Colonic mucosa (tissue), 4 donors: ENCODE measurements at regions not wholly inside any gene's neighbourhood (a gene's known extent, or its start where the extent isn't known, plus 50 kb on each side); places are given as distances from the start of the nearest gene placed in this dataset.

Source experiments
- DNase-seq: peaks from one replicate; pipeline ENCODE4 v3.0.0-alpha.2; 2020
- H3K27ac ChIP-seq: fragments of 200-600 bp; one replicate; pipeline ENCODE4 v1.8.0; 2021
- H3K27me3 ChIP-seq: fragments of 200-600 bp; one replicate; pipeline ENCODE4 v1.8.0; 2021
- H3K36me3 ChIP-seq: fragments of 200-600 bp; one replicate; pipeline ENCODE4 v1.8.0; 2021
- H3K4me1 ChIP-seq: fragments of 200-600 bp; one replicate; pipeline ENCODE4 v1.8.0; 2021; ENCODE audit warnings: mild to moderate bottlenecking
- H3K4me3 ChIP-seq: fragments of 200-600 bp; one replicate; pipeline ENCODE4 v1.8.0; 2021
- H3K9ac ChIP-seq, 2 donors: one replicate each; pipeline ENCODE4 v1.7.0; 2013; ENCODE audit warnings: control low read depth in 2 of 2, low read depth in 2 of 2, low read length in 2 of 2
- H3K9me3 ChIP-seq: fragments of 200-600 bp; one replicate; pipeline ENCODE4 v1.8.0; 2021
- intact Hi-C: fragments of 100-400 bp; cut with DNase I; formaldehyde crosslinking; loops from one replicate; pipeline ENCODE4 v1.14.1; 2022
- TF ChIP-seq, protein P1 (sequence below): fragments of 200-600 bp; IDR thresholded peaks from one replicate; pipeline ENCODE4 v1.8.0; 2022; ENCODE audit warnings: antibody characterized with exemption, mild to moderate bottlenecking
- donor health status: healthy.
- donor health status: DM: no; HTN: no; CAD: no.
- donor health status: DM: no; HTN: no; CAD: no.

DNA sequence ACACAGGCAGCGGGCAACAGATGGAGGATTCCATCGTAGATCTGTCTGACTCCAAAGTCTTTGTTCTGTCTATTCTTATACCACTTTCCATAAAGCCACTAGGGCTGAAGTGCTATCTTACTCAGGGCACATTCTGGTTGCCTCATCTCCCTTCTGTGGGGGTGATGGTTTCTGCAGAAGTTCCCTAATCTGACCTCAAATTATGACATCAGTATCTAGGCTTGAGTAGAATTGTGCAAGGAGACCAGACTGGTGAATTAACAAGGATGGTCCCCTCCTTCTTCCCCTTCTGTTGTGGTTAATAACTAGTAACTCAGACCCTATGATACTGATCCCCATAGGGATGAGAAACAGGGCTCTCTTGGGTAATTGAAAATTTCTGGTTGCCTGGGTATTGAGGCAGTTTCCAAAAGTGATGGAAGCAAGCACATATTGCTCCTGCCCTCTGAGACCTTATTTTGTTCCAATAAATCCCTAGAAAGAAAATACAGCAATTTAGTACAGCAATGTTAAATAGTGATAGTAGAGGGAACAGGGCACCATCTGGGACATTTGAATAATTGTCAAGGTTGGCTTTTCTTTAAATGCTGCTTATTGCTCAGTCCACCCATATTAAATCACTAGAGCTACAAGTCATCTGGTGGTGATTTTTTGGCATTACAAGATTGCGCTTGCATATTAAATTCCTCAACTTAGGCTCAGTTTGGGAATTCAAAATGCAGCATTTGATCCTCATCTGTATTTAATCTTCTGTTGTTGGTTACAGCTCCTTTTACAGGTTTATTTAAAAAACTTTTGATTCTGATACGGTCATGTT is 57.3 kb upstream of the AP1S2 start:
- Histone ChIP-seq H3K27ac (no peak overlapping the region), H3K27me3 (no peaks in the 10 kb centered on the region), H3K9ac (no peak overlapping the region), H3K4me3 (no peak overlapping the region), H3K9me3 (no peaks in the 10 kb centered on the region), H3K36me3 (no peaks in the 10 kb centered on the region), H3K4me1 (no peaks in the 10 kb centered on the region)
- intact Hi-C loops = no loop called here
- TF ChIP-seq, protein P1, sequence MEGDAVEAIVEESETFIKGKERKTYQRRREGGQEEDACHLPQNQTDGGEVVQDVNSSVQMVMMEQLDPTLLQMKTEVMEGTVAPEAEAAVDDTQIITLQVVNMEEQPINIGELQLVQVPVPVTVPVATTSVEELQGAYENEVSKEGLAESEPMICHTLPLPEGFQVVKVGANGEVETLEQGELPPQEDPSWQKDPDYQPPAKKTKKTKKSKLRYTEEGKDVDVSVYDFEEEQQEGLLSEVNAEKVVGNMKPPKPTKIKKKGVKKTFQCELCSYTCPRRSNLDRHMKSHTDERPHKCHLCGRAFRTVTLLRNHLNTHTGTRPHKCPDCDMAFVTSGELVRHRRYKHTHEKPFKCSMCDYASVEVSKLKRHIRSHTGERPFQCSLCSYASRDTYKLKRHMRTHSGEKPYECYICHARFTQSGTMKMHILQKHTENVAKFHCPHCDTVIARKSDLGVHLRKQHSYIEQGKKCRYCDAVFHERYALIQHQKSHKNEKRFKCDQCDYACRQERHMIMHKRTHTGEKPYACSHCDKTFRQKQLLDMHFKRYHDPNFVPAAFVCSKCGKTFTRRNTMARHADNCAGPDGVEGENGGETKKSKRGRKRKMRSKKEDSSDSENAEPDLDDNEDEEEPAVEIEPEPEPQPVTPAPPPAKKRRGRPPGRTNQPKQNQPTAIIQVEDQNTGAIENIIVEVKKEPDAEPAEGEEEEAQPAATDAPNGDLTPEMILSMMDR = no peak
- DNase-seq = no peak

DNA sequence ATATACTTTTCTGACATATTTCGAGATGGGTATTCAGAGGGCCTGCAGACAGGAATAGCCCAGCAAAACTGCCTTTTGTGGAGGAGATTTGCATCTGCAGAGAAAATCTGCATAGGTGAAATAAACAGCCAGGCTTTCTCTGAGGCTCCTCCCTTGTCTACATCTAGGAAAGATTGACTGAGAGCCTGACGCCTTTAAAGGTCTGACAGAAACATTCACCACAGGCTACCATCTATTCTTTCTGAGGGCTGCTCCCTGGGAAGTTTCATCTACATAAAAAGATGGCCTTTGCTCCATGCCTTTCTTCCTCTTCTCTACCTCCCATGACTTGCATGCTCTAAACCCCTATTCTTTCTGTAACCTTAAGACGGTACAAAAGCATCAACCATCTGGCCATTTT is 55.0 kb upstream of the AP1S2 start:
- Histone ChIP-seq H3K27me3 (no peaks in the 10 kb centered on the region), H3K9me3 (no peaks in the 10 kb centered on the region), H3K36me3 (no peaks in the 10 kb centered on the region), H3K4me3 (no peak overlapping the region), H3K9ac (no peak overlapping the region), H3K27ac (no peak overlapping the region), H3K4me1 (no peaks in the 10 kb centered on the region)
- TF ChIP-seq, protein P1 = no peak
- intact Hi-C loops = no loop called here
- no peak for DNase-seq

DNA sequence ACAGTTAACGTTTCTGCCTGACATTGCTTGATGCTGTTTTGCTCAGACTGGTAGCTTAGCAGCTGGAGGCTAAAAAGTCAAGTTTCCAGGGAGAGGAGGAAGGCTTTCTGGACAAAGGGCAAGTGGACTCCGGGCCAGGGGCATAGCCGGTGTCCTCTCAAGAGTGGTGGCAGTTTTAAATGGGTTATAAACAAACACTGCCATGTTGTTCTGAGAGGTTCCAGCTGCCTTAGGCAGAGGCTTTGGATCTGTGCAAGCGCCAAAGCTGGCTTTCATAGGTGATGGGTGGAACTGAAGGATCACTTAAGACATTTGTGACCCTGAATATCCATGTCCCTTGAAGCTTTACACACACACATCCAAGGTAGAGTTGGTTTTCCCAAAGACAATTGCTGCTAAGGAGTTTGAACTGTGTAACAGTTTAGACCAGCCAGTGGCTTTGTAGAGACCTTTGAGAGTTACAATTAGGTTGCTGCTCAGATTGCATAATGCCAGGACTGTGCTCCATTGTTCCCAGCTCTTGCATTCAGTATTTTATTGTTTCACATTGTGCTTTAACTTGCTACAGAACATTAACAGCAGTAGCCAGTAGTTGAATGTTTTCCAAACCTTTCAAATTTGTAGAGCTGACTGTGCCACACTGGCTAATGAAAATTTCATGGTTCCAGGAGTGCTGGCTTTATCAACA is 54.1 kb upstream of the AP1S2 start:
- H3K9me3 ChIP-seq = no peaks in the 10 kb centered on the region
- H3K4me1 ChIP-seq = no peaks in the 10 kb centered on the region
- TF ChIP-seq, protein P1 = no peak
- no peak overlapping the region for H3K9ac ChIP-seq
- no peak overlapping the region for H3K27ac ChIP-seq
- H3K36me3 ChIP-seq = no peaks in the 10 kb centered on the region
- intact Hi-C loops = no loop called here
- no peak for DNase-seq
- H3K4me3 ChIP-seq = no peak overlapping the region
- H3K27me3 ChIP-seq = no peaks in the 10 kb centered on the region

DNA sequence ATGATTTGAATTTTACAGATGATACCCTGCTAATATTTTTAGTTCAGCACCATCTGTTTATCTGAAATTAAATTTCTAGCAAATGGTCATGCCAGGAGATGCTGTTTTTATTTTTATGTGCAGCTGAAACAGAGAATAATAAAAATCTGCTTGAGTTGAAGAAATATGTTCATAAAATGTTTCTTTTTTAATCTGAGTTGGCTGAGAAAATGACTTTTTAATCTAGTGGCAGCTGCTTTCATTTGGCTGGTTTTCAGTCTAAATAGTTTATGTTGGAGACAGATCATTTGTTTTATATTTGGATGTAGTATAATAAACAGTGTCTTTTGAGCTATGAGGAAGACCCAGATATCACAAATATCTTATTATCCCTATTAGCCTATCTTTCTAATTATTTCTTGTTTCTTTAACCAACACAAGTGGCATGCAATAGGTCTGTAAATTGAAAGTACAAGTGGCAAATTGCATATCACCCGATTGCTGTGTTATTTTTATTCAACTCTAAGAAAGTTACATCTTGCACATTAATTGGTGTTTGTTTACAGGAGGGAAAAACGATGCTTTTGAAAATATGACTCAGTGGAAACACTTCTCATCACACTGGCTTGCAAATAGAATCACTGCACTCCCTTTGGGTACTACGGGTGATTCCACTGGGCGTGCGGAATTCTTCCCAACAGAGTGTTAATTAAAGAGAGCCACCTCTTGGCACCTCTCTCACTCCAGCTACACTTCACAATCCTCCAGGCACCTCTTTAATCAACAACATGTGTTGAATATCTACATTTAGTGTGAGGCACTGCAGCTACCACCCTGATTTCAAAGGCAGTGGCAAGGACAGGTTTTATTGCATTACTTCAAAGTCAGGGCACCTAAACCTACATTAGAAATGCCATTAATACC is 51.7 kb upstream of the AP1S2 start:
- H3K9ac ChIP-seq = no peak overlapping the region
- no peak overlapping the region for H3K27ac ChIP-seq
- H3K4me1 ChIP-seq = no peaks in the 10 kb centered on the region
- H3K36me3 ChIP-seq = no peaks in the 10 kb centered on the region
- H3K27me3 ChIP-seq = no peaks in the 10 kb centered on the region
- H3K4me3 ChIP-seq = no peak overlapping the region
- no peaks in the 10 kb centered on the region for H3K9me3 ChIP-seq
- DNase-seq = no peak
- TF ChIP-seq, protein P1 = no peak
- intact Hi-C loops = no loop called here
